Activated gamma-delta T cell (primary cell): ENCODE measurements at regions not wholly inside any gene's neighbourhood (a gene's known extent, or its start where the extent isn't known, plus 50 kb on each side); places are given as distances from the start of the nearest gene placed in this dataset.

Experiments used
- DNase-seq: peaks from one replicate; lab custom pipeline; 2025; lab: John Stamatoyannopoulos, UW

GRCh38 chr6:165229216-165229615, 80.2 kb downstream of the C6orf118 start:
- DNase-seq: no peak

- DNase-seq: no peak
Observed at GRCh38 chr6:165227644-165228329, 81.6 kb downstream of the C6orf118 start.

- no peak for DNase-seq
Observed at GRCh38 chr6:165223736-165224135, 85.7 kb downstream of the C6orf118 start.

- no peak for DNase-seq
Observed at GRCh38 chr6:165223101-165223500, 86.3 kb downstream of the C6orf118 start.

- no peak for DNase-seq
Observed at GRCh38 chr6:165222315-165223025, 86.9 kb downstream of the C6orf118 start.

GRCh38 chr6:165220045-165220444, 89.4 kb downstream of the C6orf118 start:
- DNase-seq: no peak

GRCh38 chr6:165219629-165220028, 89.8 kb downstream of the C6orf118 start:
- no peak for DNase-seq

GRCh38 chr6:165218829-165219228, 90.6 kb downstream of the C6orf118 start:
- DNase-seq: no peak

GRCh38 chr6:165206798-165207197, 102.6 kb downstream of the C6orf118 start:
- DNase-seq: no peak

- DNase-seq: no peak
Observed at GRCh38 chr6:165205632-165206031, 103.8 kb downstream of the C6orf118 start.

- no peak for DNase-seq
Observed at GRCh38 chr6:165204807-165205545, 104.4 kb downstream of the C6orf118 start.

GRCh38 chr6:165200178-165200577, 109.2 kb downstream of the C6orf118 start:
- DNase-seq: no peak

GRCh38 chr6:165191461-165191860, 117.9 kb downstream of the C6orf118 start:
- DNase-seq: no peak

- DNase-seq: no peak
Observed at GRCh38 chr6:165186441-165187205, 122.8 kb downstream of the C6orf118 start.

GRCh38 chr6:165186041-165186440, 123.4 kb downstream of the C6orf118 start:
- no peak for DNase-seq

- no peak for DNase-seq
Observed at GRCh38 chr6:165184192-165184979, 125.0 kb downstream of the C6orf118 start.

- DNase-seq: no peak
Observed at GRCh38 chr6:165183496-165184140, 125.8 kb downstream of the C6orf118 start.

GRCh38 chr6:165183071-165183470, 126.3 kb downstream of the C6orf118 start:
- no peak for DNase-seq

- DNase-seq: no peak
Observed at GRCh38 chr6:165181951-165182414, 127.4 kb downstream of the C6orf118 start.

- DNase-seq: no peak
Observed at GRCh38 chr6:165178056-165178455, 131.3 kb downstream of the C6orf118 start.

GRCh38 chr6:165173484-165173883, 135.9 kb downstream of the C6orf118 start:
- no peak for DNase-seq
